HL-60 (cell line): ENCODE measurements at regions not wholly inside any gene's neighbourhood (a gene's known extent, or its start where the extent isn't known, plus 50 kb on each side); places are given as distances from the start of the nearest gene placed in this dataset.

ENCODE experiments used
- GABPA ChIP-seq: IDR thresholded peaks from 2 replicates; pipeline ENCODE4 v1.6.1; 2012; ENCODE audit warnings: low read depth
- POLR2AphosphoS5 ChIP-seq: IDR thresholded peaks from 2 replicates; pipeline ENCODE4 v1.6.1; 2012; ENCODE audit warnings: low read depth
- SPI1 ChIP-seq: IDR thresholded peaks from 2 replicates; pipeline ENCODE4 v1.6.1; 2012; ENCODE audit warnings: low read depth, mild to moderate bottlenecking, borderline replicate concordance
- TF ChIP-seq, protein P1 (sequence below): IDR thresholded peaks from one replicate; pipeline ENCODE4 v1.5.1; 2011; ENCODE audit warnings: low read length, control low read depth, inconsistent platforms; ENCODE audit not compliant: insufficient read depth
- TF ChIP-seq, protein P2 (sequence below): IDR thresholded peaks from 2 replicates; pipeline ENCODE4 v1.6.1; 2012; ENCODE audit warnings: low read depth; ENCODE audit not compliant: insufficient replicate concordance

DNA sequence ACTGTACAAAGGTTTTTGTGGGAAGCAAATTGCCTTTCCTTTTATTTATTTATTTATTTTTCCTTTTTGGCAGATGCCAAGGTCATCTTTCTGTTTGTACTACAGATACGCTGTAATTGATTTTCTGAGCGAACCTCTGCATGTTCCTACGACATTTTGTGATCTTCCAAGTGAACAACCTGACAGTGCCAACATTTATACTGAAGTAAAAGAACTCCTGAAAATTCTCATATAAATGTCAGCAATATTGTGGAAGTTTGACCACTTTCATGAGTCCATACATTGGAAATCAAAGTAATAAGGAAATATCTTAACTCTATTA, 86.8 kb upstream of the EEPD1 start:
- TF ChIP-seq, protein P1, sequence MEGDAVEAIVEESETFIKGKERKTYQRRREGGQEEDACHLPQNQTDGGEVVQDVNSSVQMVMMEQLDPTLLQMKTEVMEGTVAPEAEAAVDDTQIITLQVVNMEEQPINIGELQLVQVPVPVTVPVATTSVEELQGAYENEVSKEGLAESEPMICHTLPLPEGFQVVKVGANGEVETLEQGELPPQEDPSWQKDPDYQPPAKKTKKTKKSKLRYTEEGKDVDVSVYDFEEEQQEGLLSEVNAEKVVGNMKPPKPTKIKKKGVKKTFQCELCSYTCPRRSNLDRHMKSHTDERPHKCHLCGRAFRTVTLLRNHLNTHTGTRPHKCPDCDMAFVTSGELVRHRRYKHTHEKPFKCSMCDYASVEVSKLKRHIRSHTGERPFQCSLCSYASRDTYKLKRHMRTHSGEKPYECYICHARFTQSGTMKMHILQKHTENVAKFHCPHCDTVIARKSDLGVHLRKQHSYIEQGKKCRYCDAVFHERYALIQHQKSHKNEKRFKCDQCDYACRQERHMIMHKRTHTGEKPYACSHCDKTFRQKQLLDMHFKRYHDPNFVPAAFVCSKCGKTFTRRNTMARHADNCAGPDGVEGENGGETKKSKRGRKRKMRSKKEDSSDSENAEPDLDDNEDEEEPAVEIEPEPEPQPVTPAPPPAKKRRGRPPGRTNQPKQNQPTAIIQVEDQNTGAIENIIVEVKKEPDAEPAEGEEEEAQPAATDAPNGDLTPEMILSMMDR, result no peak
- TF ChIP-seq POLR2AphosphoS5 (no peak), GABPA (no peak), SPI1 (no peak)
- TF ChIP-seq, protein P2, sequence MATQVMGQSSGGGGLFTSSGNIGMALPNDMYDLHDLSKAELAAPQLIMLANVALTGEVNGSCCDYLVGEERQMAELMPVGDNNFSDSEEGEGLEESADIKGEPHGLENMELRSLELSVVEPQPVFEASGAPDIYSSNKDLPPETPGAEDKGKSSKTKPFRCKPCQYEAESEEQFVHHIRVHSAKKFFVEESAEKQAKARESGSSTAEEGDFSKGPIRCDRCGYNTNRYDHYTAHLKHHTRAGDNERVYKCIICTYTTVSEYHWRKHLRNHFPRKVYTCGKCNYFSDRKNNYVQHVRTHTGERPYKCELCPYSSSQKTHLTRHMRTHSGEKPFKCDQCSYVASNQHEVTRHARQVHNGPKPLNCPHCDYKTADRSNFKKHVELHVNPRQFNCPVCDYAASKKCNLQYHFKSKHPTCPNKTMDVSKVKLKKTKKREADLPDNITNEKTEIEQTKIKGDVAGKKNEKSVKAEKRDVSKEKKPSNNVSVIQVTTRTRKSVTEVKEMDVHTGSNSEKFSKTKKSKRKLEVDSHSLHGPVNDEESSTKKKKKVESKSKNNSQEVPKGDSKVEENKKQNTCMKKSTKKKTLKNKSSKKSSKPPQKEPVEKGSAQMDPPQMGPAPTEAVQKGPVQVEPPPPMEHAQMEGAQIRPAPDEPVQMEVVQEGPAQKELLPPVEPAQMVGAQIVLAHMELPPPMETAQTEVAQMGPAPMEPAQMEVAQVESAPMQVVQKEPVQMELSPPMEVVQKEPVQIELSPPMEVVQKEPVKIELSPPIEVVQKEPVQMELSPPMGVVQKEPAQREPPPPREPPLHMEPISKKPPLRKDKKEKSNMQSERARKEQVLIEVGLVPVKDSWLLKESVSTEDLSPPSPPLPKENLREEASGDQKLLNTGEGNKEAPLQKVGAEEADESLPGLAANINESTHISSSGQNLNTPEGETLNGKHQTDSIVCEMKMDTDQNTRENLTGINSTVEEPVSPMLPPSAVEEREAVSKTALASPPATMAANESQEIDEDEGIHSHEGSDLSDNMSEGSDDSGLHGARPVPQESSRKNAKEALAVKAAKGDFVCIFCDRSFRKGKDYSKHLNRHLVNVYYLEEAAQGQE, result no peak
